ENCODE measurements at regions not wholly inside any gene's neighbourhood (a gene's known extent, or its start where the extent isn't known, plus 50 kb on each side); places are given as distances from the start of the nearest gene placed in this dataset.

DNA sequence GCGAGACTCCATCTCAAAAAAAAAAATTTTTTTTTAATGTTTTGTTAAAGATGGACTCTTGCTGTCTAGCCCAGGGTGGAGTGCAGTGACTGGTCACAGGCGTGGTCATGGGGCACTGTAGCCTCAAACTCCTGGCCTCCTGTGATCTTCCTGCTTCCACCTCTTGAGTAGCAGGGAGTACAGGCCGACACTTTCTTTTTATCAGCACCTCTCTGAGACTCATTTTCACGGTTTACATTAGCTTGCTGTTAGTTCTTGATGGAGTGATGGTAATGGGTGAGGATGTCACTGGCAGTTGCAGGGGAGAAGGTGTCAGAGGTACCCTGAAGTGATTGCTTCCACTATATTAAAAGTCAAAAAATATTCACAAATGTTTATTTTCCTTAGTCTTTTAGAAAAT lies 95.3 kb upstream of the MTPN start:
- 75% methylated on average over 4 of the region's 4 CpGs for WGBS
- Histone ChIP-seq H3K27ac (no peak overlapping the region), H3K9me3 (no peaks in the 10 kb centered on the region), H3K4me1 (replicated peaks) (no peaks in the 10 kb centered on the region), H3K36me3 (no peaks in the 10 kb centered on the region), H3K4me3 (no peak overlapping the region), H3K27me3 (replicated peaks; ENCODE audit: insufficient read depth) (no peaks in the 10 kb centered on the region)
- no peak for TF ChIP-seq POLR2AphosphoS5 (IDR thresholded peaks at IDR 0.05)
- no peak for TF ChIP-seq POLR2A (IDR thresholded peaks at IDR 0.05)
- TF ChIP-seq, protein P1, sequence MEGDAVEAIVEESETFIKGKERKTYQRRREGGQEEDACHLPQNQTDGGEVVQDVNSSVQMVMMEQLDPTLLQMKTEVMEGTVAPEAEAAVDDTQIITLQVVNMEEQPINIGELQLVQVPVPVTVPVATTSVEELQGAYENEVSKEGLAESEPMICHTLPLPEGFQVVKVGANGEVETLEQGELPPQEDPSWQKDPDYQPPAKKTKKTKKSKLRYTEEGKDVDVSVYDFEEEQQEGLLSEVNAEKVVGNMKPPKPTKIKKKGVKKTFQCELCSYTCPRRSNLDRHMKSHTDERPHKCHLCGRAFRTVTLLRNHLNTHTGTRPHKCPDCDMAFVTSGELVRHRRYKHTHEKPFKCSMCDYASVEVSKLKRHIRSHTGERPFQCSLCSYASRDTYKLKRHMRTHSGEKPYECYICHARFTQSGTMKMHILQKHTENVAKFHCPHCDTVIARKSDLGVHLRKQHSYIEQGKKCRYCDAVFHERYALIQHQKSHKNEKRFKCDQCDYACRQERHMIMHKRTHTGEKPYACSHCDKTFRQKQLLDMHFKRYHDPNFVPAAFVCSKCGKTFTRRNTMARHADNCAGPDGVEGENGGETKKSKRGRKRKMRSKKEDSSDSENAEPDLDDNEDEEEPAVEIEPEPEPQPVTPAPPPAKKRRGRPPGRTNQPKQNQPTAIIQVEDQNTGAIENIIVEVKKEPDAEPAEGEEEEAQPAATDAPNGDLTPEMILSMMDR (IDR thresholded peaks at IDR 0.05) = no peak
- no peak for DNase-seq (ENCODE audit: low spot score)
- intact Hi-C loops (cut with DNase I) = no loop called here

DNA sequence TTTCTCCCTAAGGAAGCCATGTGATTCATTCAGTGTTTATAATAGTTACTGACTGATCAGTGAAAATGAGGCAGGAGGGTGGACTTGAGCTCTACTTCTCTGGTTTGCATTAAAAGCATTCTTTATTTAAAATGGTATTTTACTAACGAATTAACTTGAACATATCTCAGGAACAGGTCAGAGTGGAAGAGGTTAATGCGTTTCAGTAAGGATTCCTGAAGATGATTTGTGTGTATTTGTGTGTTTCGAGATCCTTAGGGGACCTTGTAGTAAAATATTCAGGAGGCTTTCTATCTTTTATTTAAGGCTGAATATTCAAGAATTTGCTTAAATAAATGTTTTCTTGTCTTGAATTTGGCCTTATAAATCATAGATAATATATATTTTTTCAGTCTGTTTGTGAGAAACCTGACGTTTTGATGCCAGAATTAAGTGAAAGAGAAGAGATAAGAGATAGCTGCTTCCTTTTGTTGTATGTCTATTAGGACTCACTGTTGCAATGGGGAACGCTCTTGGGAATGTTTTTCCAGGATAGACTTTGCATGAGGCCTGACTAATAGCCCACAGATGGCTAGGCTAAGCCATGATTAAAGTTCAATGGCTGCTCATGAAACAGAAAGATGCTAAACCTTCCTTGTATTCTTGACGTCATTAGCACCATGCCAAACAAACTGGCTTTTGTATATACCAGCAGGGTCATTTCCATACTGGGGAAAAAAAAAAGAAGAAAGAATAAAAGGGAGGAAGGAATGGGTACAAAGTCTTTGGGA lies 93.8 kb upstream of the MTPN start:
- TF ChIP-seq, protein P1 (IDR thresholded peaks at IDR 0.05) = no peak
- TF ChIP-seq POLR2AphosphoS5 (IDR thresholded peaks at IDR 0.05) = no peak
- no peak for TF ChIP-seq POLR2A (IDR thresholded peaks at IDR 0.05)
- H3K9me3 ChIP-seq = no peaks in the 10 kb centered on the region
- DNase-seq (ENCODE audit: low spot score) = no peak
- 69% methylated on average over 6 of the region's 6 CpGs for WGBS
- no peaks in the 10 kb centered on the region for H3K27me3 ChIP-seq (replicated peaks; ENCODE audit: insufficient read depth)
- H3K4me1 ChIP-seq (replicated peaks) = no peaks in the 10 kb centered on the region
- intact Hi-C loops (cut with DNase I) = no loop called here
- H3K27ac ChIP-seq = no peak overlapping the region
- no peaks in the 10 kb centered on the region for H3K36me3 ChIP-seq
- no peak overlapping the region for H3K4me3 ChIP-seq

DNA sequence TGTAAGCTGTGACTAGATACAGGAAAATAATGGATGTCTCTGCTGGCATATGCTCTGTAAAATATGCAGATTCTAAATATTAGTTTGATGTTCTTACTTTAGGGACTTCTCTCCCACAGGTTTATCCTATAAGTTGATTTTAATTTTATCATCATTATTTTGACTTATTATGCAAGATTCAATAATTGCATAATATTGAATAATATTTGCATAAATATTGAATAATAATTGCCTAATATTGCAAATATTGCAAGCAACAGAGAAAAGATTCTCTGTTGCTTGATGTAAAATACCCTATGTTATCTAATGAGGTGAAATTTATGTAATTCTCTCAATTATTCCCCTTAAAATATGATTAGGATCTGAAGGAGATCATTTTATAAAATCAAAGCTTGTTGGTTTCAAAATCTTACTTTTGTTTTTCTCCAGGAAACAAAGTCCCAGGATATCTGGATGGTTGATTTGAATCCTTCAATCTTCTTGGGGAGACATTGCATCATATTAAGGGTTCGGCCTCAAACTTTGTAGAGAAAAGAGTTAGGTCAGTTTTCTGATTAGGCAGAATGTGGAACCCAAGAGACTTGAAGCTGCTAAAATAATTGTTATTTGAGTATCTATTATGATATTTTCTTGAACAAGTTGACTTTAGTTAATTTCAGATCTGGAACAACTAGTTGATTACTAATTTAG lies 92.8 kb upstream of the MTPN start:
- 95% methylated on average over 1 of the region's 1 CpG for WGBS
- no peak overlapping the region for H3K27ac ChIP-seq
- H3K9me3 ChIP-seq = no peaks in the 10 kb centered on the region
- TF ChIP-seq POLR2AphosphoS5 (IDR thresholded peaks at IDR 0.05) = no peak
- TF ChIP-seq, protein P1 (IDR thresholded peaks at IDR 0.05) = no peak
- TF ChIP-seq POLR2A (IDR thresholded peaks at IDR 0.05) = no peak
- no peaks in the 10 kb centered on the region for H3K36me3 ChIP-seq
- H3K4me3 ChIP-seq = no peak overlapping the region
- intact Hi-C loops (cut with DNase I) = no loop called here
- H3K27me3 ChIP-seq (replicated peaks; ENCODE audit: insufficient read depth) = no peaks in the 10 kb centered on the region
- DNase-seq (ENCODE audit: low spot score) = no peak
- H3K4me1 ChIP-seq (replicated peaks) = no peaks in the 10 kb centered on the region

DNA sequence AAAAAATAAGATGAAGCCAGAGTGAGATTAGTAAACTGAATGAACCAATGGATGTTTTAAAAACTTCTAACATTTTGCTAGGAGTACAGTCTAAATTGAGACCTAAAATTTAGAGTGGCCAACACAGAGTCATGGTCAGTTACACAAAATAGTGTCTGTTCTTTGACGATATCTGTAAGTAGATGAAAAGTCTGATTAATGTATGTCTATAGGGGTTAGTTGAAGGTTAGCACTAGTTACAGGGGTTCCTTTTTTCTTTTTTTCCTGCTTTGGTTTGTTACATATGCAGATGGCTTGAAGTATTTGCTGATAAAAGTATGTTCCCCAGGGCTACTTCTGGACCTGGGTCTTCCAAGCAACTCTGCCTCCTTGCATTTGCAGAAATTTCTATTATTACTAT lies 90.1 kb upstream of the MTPN start:
- 68% methylated on average over 1 of the region's 1 CpG for WGBS
- no peak for DNase-seq (ENCODE audit: low spot score)
- TF ChIP-seq, protein P1 (IDR thresholded peaks at IDR 0.05) = no peak
- TF ChIP-seq POLR2A (IDR thresholded peaks at IDR 0.05) = no peak
- intact Hi-C loops (cut with DNase I) = no loop called here
- no peaks in the 10 kb centered on the region for H3K9me3 ChIP-seq
- no peaks in the 10 kb centered on the region for H3K36me3 ChIP-seq
- no peak overlapping the region for H3K4me3 ChIP-seq
- no peaks in the 10 kb centered on the region for H3K27me3 ChIP-seq (replicated peaks; ENCODE audit: insufficient read depth)
- H3K27ac ChIP-seq = no peak overlapping the region
- H3K4me1 ChIP-seq (replicated peaks) = no peaks in the 10 kb centered on the region

Data from prostate gland (tissue), 2 donors.